ENCODE measurements at regions not wholly inside any gene's neighbourhood (a gene's known extent, or its start where the extent isn't known, plus 50 kb on each side); places are given as distances from the start of the nearest gene placed in this dataset.

DNA sequence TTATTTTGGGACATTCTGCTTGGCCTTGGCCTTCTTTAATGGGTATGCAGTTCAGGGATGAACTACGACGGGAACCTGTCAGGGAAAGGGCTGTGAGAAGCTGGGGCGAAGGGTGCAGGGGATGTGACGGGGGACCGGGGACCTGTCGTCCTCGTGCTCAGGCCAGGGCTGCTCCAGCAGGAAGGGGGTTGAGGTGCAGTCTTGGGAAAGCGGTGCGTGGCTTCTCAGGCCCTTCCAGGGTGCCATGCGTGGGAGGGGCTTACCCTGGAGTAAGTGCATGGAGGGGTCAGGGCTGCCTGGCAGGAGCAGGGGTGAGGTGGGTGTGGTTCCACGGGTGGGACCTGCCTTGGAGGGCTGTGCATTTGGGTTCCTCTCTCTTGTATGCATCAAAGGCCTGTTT, 100.8 kb downstream of the TEX29 start:
- no peak for TF ChIP-seq OVOL2 (CRISPR knock-in tag; IDR thresholded peaks at IDR 0.05; ENCODE audit: borderline replicate concordance)
- TF ChIP-seq ZNF219 (CRISPR knock-in tag; IDR thresholded peaks at IDR 0.05; ENCODE audit: borderline replicate concordance): no peak
- TF ChIP-seq CREM (CRISPR knock-in tag; IDR thresholded peaks at IDR 0.05): no peak
- TF ChIP-seq, protein P1, sequence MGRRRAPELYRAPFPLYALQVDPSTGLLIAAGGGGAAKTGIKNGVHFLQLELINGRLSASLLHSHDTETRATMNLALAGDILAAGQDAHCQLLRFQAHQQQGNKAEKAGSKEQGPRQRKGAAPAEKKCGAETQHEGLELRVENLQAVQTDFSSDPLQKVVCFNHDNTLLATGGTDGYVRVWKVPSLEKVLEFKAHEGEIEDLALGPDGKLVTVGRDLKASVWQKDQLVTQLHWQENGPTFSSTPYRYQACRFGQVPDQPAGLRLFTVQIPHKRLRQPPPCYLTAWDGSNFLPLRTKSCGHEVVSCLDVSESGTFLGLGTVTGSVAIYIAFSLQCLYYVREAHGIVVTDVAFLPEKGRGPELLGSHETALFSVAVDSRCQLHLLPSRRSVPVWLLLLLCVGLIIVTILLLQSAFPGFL (CRISPR knock-in tag; IDR thresholded peaks at IDR 0.05; ENCODE audit: borderline replicate concordance): no peak
- no peak for TF ChIP-seq ZNF317 (CRISPR knock-in tag; IDR thresholded peaks at IDR 0.05; ENCODE audit: borderline replicate concordance, low read depth)
- TF ChIP-seq, protein P2, sequence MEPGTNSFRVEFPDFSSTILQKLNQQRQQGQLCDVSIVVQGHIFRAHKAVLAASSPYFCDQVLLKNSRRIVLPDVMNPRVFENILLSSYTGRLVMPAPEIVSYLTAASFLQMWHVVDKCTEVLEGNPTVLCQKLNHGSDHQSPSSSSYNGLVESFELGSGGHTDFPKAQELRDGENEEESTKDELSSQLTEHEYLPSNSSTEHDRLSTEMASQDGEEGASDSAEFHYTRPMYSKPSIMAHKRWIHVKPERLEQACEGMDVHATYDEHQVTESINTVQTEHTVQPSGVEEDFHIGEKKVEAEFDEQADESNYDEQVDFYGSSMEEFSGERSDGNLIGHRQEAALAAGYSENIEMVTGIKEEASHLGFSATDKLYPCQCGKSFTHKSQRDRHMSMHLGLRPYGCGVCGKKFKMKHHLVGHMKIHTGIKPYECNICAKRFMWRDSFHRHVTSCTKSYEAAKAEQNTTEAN (CRISPR knock-in tag; IDR thresholded peaks at IDR 0.05): no peak
- TF ChIP-seq NR3C1 (CRISPR knock-in tag; conservative IDR thresholded peaks at IDR 0.05; ENCODE audit: low read depth): no peak
- TF ChIP-seq MYBL2 (CRISPR knock-in tag; IDR thresholded peaks at IDR 0.05): no peak
- TF ChIP-seq, protein P3, sequence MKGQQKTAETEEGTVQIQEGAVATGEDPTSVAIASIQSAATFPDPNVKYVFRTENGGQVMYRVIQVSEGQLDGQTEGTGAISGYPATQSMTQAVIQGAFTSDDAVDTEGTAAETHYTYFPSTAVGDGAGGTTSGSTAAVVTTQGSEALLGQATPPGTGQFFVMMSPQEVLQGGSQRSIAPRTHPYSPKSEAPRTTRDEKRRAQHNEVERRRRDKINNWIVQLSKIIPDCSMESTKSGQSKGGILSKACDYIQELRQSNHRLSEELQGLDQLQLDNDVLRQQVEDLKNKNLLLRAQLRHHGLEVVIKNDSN (CRISPR knock-in tag; IDR thresholded peaks at IDR 0.05): no peak
- TF ChIP-seq, protein P4, sequence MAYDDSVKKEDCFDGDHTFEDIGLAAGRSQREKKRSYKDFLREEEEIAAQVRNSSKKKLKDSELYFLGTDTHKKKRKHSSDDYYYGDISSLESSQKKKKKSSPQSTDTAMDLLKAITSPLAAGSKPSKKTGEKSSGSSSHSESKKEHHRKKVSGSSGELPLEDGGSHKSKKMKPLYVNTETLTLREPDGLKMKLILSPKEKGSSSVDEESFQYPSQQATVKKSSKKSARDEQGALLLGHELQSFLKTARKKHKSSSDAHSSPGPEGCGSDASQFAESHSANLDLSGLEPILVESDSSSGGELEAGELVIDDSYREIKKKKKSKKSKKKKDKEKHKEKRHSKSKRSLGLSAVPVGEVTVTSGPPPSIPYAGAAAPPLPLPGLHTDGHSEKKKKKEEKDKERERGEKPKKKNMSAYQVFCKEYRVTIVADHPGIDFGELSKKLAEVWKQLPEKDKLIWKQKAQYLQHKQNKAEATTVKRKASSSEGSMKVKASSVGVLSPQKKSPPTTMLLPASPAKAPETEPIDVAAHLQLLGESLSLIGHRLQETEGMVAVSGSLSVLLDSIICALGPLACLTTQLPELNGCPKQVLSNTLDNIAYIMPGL (CRISPR knock-in tag; IDR thresholded peaks at IDR 0.05): no peak
- no peak for TF ChIP-seq ATF1 (CRISPR knock-in tag; IDR thresholded peaks at IDR 0.05)
- TF ChIP-seq RORB (CRISPR knock-in tag; IDR thresholded peaks at IDR 0.05): no peak
- no peak for TF ChIP-seq ZBTB21 (CRISPR knock-in tag; IDR thresholded peaks at IDR 0.05; ENCODE audit: borderline replicate concordance)
- TF ChIP-seq SOX15 (CRISPR knock-in tag; IDR thresholded peaks at IDR 0.05): no peak
- TF ChIP-seq GABPB1 (CRISPR knock-in tag; IDR thresholded peaks at IDR 0.05): no peak
- no peak for TF ChIP-seq ZNF232 (CRISPR knock-in tag; IDR thresholded peaks at IDR 0.05)
- no peak for ATAC-seq
- DNase-seq (ENCODE audit: low spot score): no peak
- H3K4me3 Mint-ChIP-seq: no peak overlapping the region
- H3K4me1 Mint-ChIP-seq: peaks cover 9% of the 10 kb centered on the region
- ChIA-PET POLR2A (no interaction called here), CTCF (interaction anchor here (0.6 kb wide), 1 partner anchor 8 kb away, joined by 5 read pairs; no protein-coding TSS in a partner anchor)
- H3K36me3 Mint-ChIP-seq: no peaks in the 10 kb centered on the region
- H3K27ac Mint-ChIP-seq: no peak overlapping the region
- H3K9me3 Mint-ChIP-seq: no peaks in the 10 kb centered on the region
- no peaks in the 10 kb centered on the region for H3K27me3 Mint-ChIP-seq (ENCODE audit: low read depth)

DNA sequence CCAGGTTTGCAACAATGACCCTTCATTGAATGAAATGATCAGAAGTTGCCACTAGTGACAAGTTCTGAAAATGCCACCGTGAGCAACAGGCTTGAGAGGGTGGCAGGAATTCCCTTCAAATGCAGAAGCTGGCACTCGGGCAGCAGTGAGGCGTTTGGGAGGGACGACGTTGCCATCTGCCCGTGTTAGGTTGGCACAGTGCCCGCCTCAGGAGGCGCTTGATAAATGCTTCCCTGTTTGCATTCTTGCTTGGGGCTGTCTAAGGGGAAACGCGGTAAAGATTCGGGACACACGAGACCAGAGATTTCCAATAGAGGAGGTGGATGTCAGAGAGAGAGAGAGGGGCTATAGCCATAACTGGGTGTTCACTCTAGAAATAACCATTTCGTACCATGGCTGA, 101.9 kb downstream of the TEX29 start:
- ChIA-PET POLR2A (no interaction called here), CTCF (no interaction called here)
- ATAC-seq (no peak), DNase-seq (ENCODE audit: low spot score) (no peak)
- Mint-ChIP-seq H3K27me3 (ENCODE audit: low read depth) (no peaks in the 10 kb centered on the region), H3K4me3 (no peak overlapping the region), H3K36me3 (no peaks in the 10 kb centered on the region), H3K4me1 (peaks cover 9% of the 10 kb centered on the region), H3K9me3 (no peaks in the 10 kb centered on the region), H3K27ac (no peak overlapping the region)
- TF ChIP-seq ELF4 (CRISPR knock-in tag; IDR thresholded peaks at IDR 0.05; ENCODE audit: low read depth) (no peak), ESRRA (CRISPR knock-in tag; IDR thresholded peaks at IDR 0.05; ENCODE audit: borderline replicate concordance) (no peak), ZNF416 (CRISPR knock-in tag; IDR thresholded peaks at IDR 0.05) (no peak), ZNF232 (CRISPR knock-in tag; IDR thresholded peaks at IDR 0.05) (no peak), RELA (CRISPR knock-in tag; IDR thresholded peaks at IDR 0.05; ENCODE audit: borderline replicate concordance) (no peak), NFATC4 (CRISPR knock-in tag; IDR thresholded peaks at IDR 0.05) (no peak), IRF2 (CRISPR knock-in tag; IDR thresholded peaks at IDR 0.05; ENCODE audit: borderline replicate concordance, low read depth) (no peak), NFE2L1 (CRISPR knock-in tag; IDR thresholded peaks at IDR 0.05) (no peak), CBFB (CRISPR knock-in tag; IDR thresholded peaks at IDR 0.05; ENCODE audit: low read depth) (no peak), PRRX2 (CRISPR knock-in tag; IDR thresholded peaks at IDR 0.05) (no peak)
- TF ChIP-seq, protein P5, sequence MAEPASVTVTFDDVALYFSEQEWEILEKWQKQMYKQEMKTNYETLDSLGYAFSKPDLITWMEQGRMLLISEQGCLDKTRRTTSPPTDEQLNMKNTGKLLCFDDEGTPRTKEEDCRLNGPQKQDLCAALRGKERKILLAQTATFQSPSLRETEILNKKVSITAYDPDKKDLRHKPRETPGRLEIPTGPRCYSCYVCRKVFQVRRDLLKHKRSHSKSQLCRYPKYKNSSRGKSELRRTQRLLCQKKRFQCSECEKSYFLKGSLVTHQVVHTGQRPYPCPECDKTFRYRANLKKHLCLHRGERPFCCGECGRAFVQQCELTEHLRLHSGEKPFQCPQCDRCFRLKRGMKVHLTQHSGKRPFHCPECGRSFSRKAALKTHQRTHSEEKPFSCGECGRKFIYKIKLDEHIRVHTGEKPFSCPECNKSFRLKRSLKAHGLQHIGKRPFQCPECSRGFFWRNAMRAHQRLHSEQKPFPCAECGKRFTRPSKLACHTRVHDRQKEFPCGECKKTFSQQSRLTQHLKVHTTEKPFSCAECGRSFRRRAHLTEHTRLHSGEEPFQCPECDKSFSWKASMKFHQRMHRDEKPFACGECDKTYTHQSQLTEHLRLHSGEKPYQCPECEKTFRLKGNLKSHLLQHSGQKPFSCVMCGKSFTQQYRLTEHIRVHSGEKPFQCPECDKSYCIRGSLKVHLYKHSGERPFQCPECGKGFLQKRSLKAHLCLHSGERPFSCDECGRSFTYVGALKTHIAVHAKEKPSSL (CRISPR knock-in tag; conservative IDR thresholded peaks at IDR 0.05): no peak
- TF ChIP-seq, protein P6, sequence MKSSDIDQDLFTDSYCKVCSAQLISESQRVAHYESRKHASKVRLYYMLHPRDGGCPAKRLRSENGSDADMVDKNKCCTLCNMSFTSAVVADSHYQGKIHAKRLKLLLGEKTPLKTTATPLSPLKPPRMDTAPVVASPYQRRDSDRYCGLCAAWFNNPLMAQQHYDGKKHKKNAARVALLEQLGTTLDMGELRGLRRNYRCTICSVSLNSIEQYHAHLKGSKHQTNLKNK (CRISPR knock-in tag; IDR thresholded peaks at IDR 0.05): no peak
- TF ChIP-seq, protein P7, sequence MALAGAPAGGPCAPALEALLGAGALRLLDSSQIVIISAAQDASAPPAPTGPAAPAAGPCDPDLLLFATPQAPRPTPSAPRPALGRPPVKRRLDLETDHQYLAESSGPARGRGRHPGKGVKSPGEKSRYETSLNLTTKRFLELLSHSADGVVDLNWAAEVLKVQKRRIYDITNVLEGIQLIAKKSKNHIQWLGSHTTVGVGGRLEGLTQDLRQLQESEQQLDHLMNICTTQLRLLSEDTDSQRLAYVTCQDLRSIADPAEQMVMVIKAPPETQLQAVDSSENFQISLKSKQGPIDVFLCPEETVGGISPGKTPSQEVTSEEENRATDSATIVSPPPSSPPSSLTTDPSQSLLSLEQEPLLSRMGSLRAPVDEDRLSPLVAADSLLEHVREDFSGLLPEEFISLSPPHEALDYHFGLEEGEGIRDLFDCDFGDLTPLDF (CRISPR knock-in tag; IDR thresholded peaks at IDR 0.05): no peak
- TF ChIP-seq, protein P8, sequence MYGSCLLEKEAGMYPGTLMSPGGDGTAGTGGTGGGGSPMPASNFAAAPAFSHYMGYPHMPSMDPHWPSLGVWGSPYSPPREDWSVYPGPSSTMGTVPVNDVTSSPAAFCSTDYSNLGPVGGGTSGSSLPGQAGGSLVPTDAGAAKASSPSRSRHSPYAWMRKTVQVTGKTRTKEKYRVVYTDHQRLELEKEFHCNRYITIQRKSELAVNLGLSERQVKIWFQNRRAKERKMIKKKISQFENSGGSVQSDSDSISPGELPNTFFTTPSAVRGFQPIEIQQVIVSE (CRISPR knock-in tag; IDR thresholded peaks at IDR 0.05; ENCODE audit: borderline replicate concordance): no peak

All from WTC11 (cell line).